ENCODE measurements at regions not wholly inside any gene's neighbourhood (a gene's known extent, or its start where the extent isn't known, plus 50 kb on each side); places are given as distances from the start of the nearest gene placed in this dataset.
A peak's percentile ranks its signal among the peaks of the same experiment; 100 is the strongest.

- no peak for DNase-seq (ENCODE audit: low read depth, low spot score)
Measured at GRCh38 chr7:134391223-134391622, 67.7 kb downstream of the AKR1B1 start.

- no peak for DNase-seq (ENCODE audit: low read depth, low spot score)
Measured at GRCh38 chr7:134388336-134389019, 70.4 kb downstream of the AKR1B1 start.

- no peak for DNase-seq (ENCODE audit: low read depth, low spot score)
Measured at GRCh38 chr7:134378562-134378961, 61.8 kb upstream of the SLC35B4 start.

GRCh38 chr7:134376693-134377092 lies 60.0 kb upstream of the SLC35B4 start:
- no peak for DNase-seq (ENCODE audit: low read depth, low spot score)

GRCh38 chr7:134375206-134375605 lies 58.5 kb upstream of the SLC35B4 start:
- no peak for DNase-seq (ENCODE audit: low read depth, low spot score)

GRCh38 chr7:134374791-134375190 lies 58.1 kb upstream of the SLC35B4 start:
- DNase-seq (ENCODE audit: low read depth, low spot score), result no peak

- no peak for DNase-seq (ENCODE audit: low read depth, low spot score)
Measured at GRCh38 chr7:134374291-134374690, 57.6 kb upstream of the SLC35B4 start.

- DNase-seq (ENCODE audit: low read depth, low spot score), result no peak
Measured at GRCh38 chr7:134372858-134373257, 56.1 kb upstream of the SLC35B4 start.

GRCh38 chr7:134371971-134372370 lies 55.2 kb upstream of the SLC35B4 start:
- no peak for DNase-seq (ENCODE audit: low read depth, low spot score)

- no peak for DNase-seq (ENCODE audit: low read depth, low spot score)
Measured at GRCh38 chr7:134371536-134371935, 54.8 kb upstream of the SLC35B4 start.

GRCh38 chr7:134370135-134370534 lies 53.4 kb upstream of the SLC35B4 start:
- no peak for DNase-seq (ENCODE audit: low read depth, low spot score)

GRCh38 chr7:134368851-134369544 lies 52.3 kb upstream of the SLC35B4 start:
- DNase-seq (ENCODE audit: low read depth, low spot score), result peak; percentile 24

- no peak for DNase-seq (ENCODE audit: low read depth, low spot score)
Measured at GRCh38 chr7:134367956-134368749, 51.4 kb upstream of the SLC35B4 start.

Measured in pulmonary artery endothelial cell (primary cell).